Ramos (cell line): ENCODE measurements at regions not wholly inside any gene's neighbourhood (a gene's known extent, or its start where the extent isn't known, plus 50 kb on each side); places are given as distances from the start of the nearest gene placed in this dataset.
"Not testable (repeated sequence)": the region's sequence is repeated elsewhere in the genome, so short reads cannot be mapped to it uniquely, and the experiment has no call there.

ENCODE experiments used
- in situ Hi-C: fragments of 300-500 bp; cut with MboI; formaldehyde crosslinking; loops from one replicate; pipeline ENCODE4 v1.14.3; 2022; ENCODE audit warnings: low sequenced_read_pairs; ENCODE audit not compliant: unreplicated experiment

GRCh38 chr20:20806121-20807095 lies 94.0 kb upstream of the RALGAPA2 start:
- in situ Hi-C loops = no loop called here

GRCh38 chr20:20803011-20803410 lies 90.6 kb upstream of the RALGAPA2 start:
- in situ Hi-C loops = no loop called here

GRCh38 chr20:20802328-20802727 lies 89.9 kb upstream of the RALGAPA2 start:
- in situ Hi-C loops = no loop called here

- in situ Hi-C loops = no loop called here
Observed at GRCh38 chr20:20799716-20800312, 87.4 kb upstream of the RALGAPA2 start.

GRCh38 chr20:20797521-20798310 lies 85.3 kb upstream of the RALGAPA2 start:
- in situ Hi-C loops = no loop called here

GRCh38 chr20:20796766-20797440 lies 84.5 kb upstream of the RALGAPA2 start:
- in situ Hi-C loops = no loop called here

GRCh38 chr20:20795721-20796120 lies 83.3 kb upstream of the RALGAPA2 start:
- in situ Hi-C loops = no loop called here

GRCh38 chr20:20795119-20795518 lies 82.7 kb upstream of the RALGAPA2 start:
- in situ Hi-C loops = no loop called here

GRCh38 chr20:20793591-20793990 lies 81.1 kb upstream of the RALGAPA2 start:
- in situ Hi-C loops = no loop called here

- in situ Hi-C loops = no loop called here
Observed at GRCh38 chr20:20791664-20792568, 79.5 kb upstream of the RALGAPA2 start.

- in situ Hi-C loops = no loop called here
Observed at GRCh38 chr20:20788308-20788707, 75.9 kb upstream of the RALGAPA2 start.

- in situ Hi-C loops = no loop called here
Observed at GRCh38 chr20:20786428-20786827, 74.0 kb upstream of the RALGAPA2 start.

GRCh38 chr20:20785226-20785625 lies 72.8 kb upstream of the RALGAPA2 start:
- in situ Hi-C loops = no loop called here

GRCh38 chr20:20784450-20784849 lies 72.0 kb upstream of the RALGAPA2 start:
- in situ Hi-C loops = not testable (repeated sequence)

GRCh38 chr20:20783450-20783849 lies 71.0 kb upstream of the RALGAPA2 start:
- in situ Hi-C loops = no loop called here

GRCh38 chr20:20782755-20783154 lies 70.3 kb upstream of the RALGAPA2 start:
- in situ Hi-C loops = no loop called here

- in situ Hi-C loops = no loop called here
Observed at GRCh38 chr20:20782231-20782630, 69.8 kb upstream of the RALGAPA2 start.

- in situ Hi-C loops = no loop called here
Observed at GRCh38 chr20:20781029-20781428, 68.6 kb upstream of the RALGAPA2 start.

GRCh38 chr20:20780127-20780824 lies 67.8 kb upstream of the RALGAPA2 start:
- in situ Hi-C loops = no loop called here
